Right lobe of liver (tissue), 6 donors: ENCODE measurements at regions not wholly inside any gene's neighbourhood (a gene's known extent, or its start where the extent isn't known, plus 50 kb on each side); places are given as distances from the start of the nearest gene placed in this dataset.

ENCODE experiments used
- ATAC-seq, 4 donors: fragments of 200-7000 bp; cut with Tn5 transposase; one replicate each; pipeline ENCODE4 v1.9.1; 2020; ENCODE audit warnings: mild to moderate bottlenecking in 4 of 4, moderate library complexity in 4 of 4
- DNase-seq, 3 donors: peaks; one replicate each; pipeline ENCODE4 v3.0.0-alpha.2; 2020
- H3K27ac ChIP-seq, 3 donors: fragments of 200-600 bp; one replicate each; pipeline ENCODE4 v1.8.0; 2022
- H3K27me3 ChIP-seq, 2 donors: fragments of 200-600 bp; one replicate each; pipeline ENCODE4 v1.8.0; 2022
- H3K36me3 ChIP-seq, 4 donors: fragments of 200-600 bp; sonication (generic) in 1 of 4; one replicate each; pipeline versions ENCODE4 v1.5.1 to v1.8.0; 2017 to 2022; ENCODE audit warnings: control low read depth in 1 of 4
- H3K4me1 ChIP-seq, 4 donors: fragments of 200-600 bp; sonication (generic) in 1 of 4; one replicate each; pipeline versions ENCODE4 v1.5.1 to v1.8.0; 2017 to 2022; ENCODE audit warnings: control low read depth in 1 of 4
- H3K4me3 ChIP-seq, 3 donors: fragments of 200-600 bp; one replicate each; pipeline ENCODE4 v1.8.0; 2022
- H3K9me3 ChIP-seq, 4 donors: fragments of 200-600 bp; sonication (generic) in 1 of 4; one replicate each; pipeline versions ENCODE4 v1.5.1 to v1.8.0; 2017 to 2022; ENCODE audit warnings: control low read depth in 1 of 4
- CTCF ChIP-seq, 4 donors: fragments of 200-600 bp in 3 of 4; fragments of 450-650 bp in 1 of 4; IDR thresholded peaks; one replicate each; pipeline versions ENCODE4 v1.5.1 to v1.8.0; 2016 to 2022; ENCODE audit warnings: antibody characterized with exemption in 4 of 4, mild to moderate bottlenecking in 2 of 4
- POLR2A ChIP-seq: fragments of 450-650 bp; IDR thresholded peaks from one replicate; pipeline ENCODE4 v1.6.1; 2017; ENCODE audit warnings: antibody characterized with exemption, mild to moderate bottlenecking
- WGBS: methylation state at CpG from one replicate; pipeline ENCODE4 v1.1.6; 2018; ENCODE audit warnings: low coverage, low lambda C conversion rate; ENCODE audit not compliant: insufficient coverage; ENCODE audit errors: missing lambda C conversion rate; 5-methylcytosine and 5-hydroxymethylcytosine counted together
- intact Hi-C, 2 donors: fragments of 100-400 bp; cut with DNase I; formaldehyde crosslinking; loops; one replicate each; pipeline versions ENCODE4 v1.11.2 to v1.14.1; 2022
- donor health status: DM: no; HTN: yes; CAD: no.
- donor health status: DM: no; HTN: no; CAD: no.
- donor health status: DM: no; HTN: no; CAD: no.
- donor health status: DM: no; HTN: yes; CAD: no.
- donor health status: DM: no; HTN: yes; CAD: no.

GRCh38 chrX:15976396-15976795 lies 121.8 kb upstream of the AP1S2 start:
- Histone ChIP-seq H3K27me3 (no peaks in the 10 kb centered on the region), H3K9me3 (no peaks in the 10 kb centered on the region), H3K4me3 (no peak overlapping the region), H3K4me1 (no peaks in the 10 kb centered on the region), H3K27ac (no peak overlapping the region), H3K36me3 (no peaks in the 10 kb centered on the region)
- WGBS = 33% methylated on average over 1 of the region's 1 CpG
- peak in 3 of 4 donors; percentile 23 to 46 (median 43) for ATAC-seq
- intact Hi-C loops = no loop called here
- no peak for TF ChIP-seq CTCF (IDR thresholded peaks at IDR 0.05)
- DNase-seq = no peak

GRCh38 chrX:15973946-15974345 lies 119.3 kb upstream of the AP1S2 start:
- no peaks in the 10 kb centered on the region for H3K9me3 ChIP-seq
- WGBS = 15% methylated on average over 3 of the region's 3 CpGs
- no peaks in the 10 kb centered on the region for H3K36me3 ChIP-seq
- no peak overlapping the region for H3K4me3 ChIP-seq
- no peaks in the 10 kb centered on the region for H3K27me3 ChIP-seq
- H3K27ac ChIP-seq = no peak overlapping the region
- ATAC-seq (peak in 1 of 4 donors; percentile 39), DNase-seq (no peak)
- TF ChIP-seq POLR2A (no peak), CTCF (IDR thresholded peaks at IDR 0.05) (no peak)
- no peaks in the 10 kb centered on the region for H3K4me1 ChIP-seq
- intact Hi-C loops = no loop called here

- no peaks in the 10 kb centered on the region for H3K9me3 ChIP-seq
- peak; percentile 38 to 63 (median 60) for ATAC-seq
- H3K36me3 ChIP-seq = no peaks in the 10 kb centered on the region
- no peak for DNase-seq
- H3K4me1 ChIP-seq = no peaks in the 10 kb centered on the region
- no peaks in the 10 kb centered on the region for H3K27me3 ChIP-seq
- H3K27ac ChIP-seq = no peak overlapping the region
- TF ChIP-seq POLR2A = no peak
- peak; percentile 24 to 38 (median 32) for TF ChIP-seq CTCF (IDR thresholded peaks at IDR 0.05)
- WGBS = 30% methylated on average over 2 of the region's 2 CpGs
- H3K4me3 ChIP-seq = no peak overlapping the region
- intact Hi-C loops = no loop called here
Measured at GRCh38 chrX:15973299-15973698, 118.7 kb upstream of the AP1S2 start.

- Histone ChIP-seq H3K9me3 (no peaks in the 10 kb centered on the region), H3K27me3 (no peaks in the 10 kb centered on the region), H3K4me3 (no peak overlapping the region), H3K4me1 (no peaks in the 10 kb centered on the region), H3K36me3 (no peaks in the 10 kb centered on the region), H3K27ac (no peak overlapping the region)
- WGBS = 64% methylated on average over 4 of the region's 4 CpGs
- DNase-seq (no peak), ATAC-seq (no peak)
- no peak for TF ChIP-seq CTCF (IDR thresholded peaks at IDR 0.05)
- TF ChIP-seq POLR2A = no peak
- intact Hi-C loops = no loop called here
Measured at GRCh38 chrX:15971696-15972095, 117.1 kb upstream of the AP1S2 start.

- no peaks in the 10 kb centered on the region for H3K36me3 ChIP-seq
- intact Hi-C loops = no loop called here
- no peak overlapping the region for H3K4me3 ChIP-seq
- no peak for DNase-seq
- no peak for ATAC-seq
- no peaks in the 10 kb centered on the region for H3K4me1 ChIP-seq
- no peak for TF ChIP-seq POLR2A
- TF ChIP-seq CTCF (IDR thresholded peaks at IDR 0.05) = no peak
- WGBS = 50% methylated on average over 1 of the region's 1 CpG
- no peaks in the 10 kb centered on the region for H3K27me3 ChIP-seq
- H3K9me3 ChIP-seq = no peaks in the 10 kb centered on the region
- no peak overlapping the region for H3K27ac ChIP-seq
Measured at GRCh38 chrX:15963858-15964257, 109.2 kb upstream of the AP1S2 start.
